Retinal pigment epithelial cell (primary cell): ENCODE measurements at regions not wholly inside any gene's neighbourhood (a gene's known extent, or its start where the extent isn't known, plus 50 kb on each side); places are given as distances from the start of the nearest gene placed in this dataset.
"Not testable (repeated sequence)": the region's sequence is repeated elsewhere in the genome, so short reads cannot be mapped to it uniquely, and the experiment has no call there.

Experiments used
- DNase-seq: peaks from one replicate; pipeline ENCODE4 v3.0.0-alpha.2; 2010; ENCODE audit warnings: low read depth
- H3K4me3 ChIP-seq: 2 replicates; pipeline ENCODE4 v1.5.1; 2011; ENCODE audit warnings: mild to moderate bottlenecking, low read length, control low read depth, moderate library complexity
- TF ChIP-seq, protein P1 (sequence below): conservative IDR thresholded peaks from 2 replicates; pipeline ENCODE4 v1.5.1; 2011; ENCODE audit warnings: low read depth, low read length, control low read depth, inconsistent platforms

DNA sequence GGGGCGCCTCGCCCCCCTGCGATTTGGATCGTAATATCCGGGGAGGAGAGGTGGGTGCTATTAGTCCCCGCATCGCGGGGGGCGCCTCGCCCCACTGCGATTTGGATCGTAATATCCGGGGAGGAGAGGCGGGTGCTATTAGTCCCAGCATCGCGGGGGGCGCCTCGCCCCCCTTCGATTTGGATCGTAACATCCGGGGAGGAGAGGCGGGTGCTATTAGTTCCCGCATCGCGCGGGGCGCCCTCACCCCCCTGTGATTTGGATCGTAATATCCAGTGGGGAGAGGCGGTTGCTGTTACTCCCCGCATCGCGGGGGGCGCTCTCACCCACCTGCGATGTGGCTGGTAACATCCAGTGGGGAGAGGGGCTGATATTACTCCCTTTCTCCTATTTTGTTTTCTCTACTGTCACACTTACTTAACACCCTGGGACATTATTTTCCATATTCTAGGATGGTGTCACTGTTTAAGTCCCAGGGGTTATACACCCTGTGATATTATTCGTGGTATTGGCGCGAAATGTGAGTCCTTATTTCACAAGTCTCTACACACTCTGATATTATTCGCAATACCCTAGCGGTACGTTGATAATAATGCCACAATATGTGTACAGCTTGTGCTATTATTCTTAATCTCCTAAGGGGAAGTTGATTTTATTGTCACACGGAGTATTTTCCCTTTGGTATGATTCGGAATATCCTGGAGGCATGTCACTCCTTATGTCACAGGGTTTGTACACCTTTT lies 57.8 kb upstream of the ALDH3B2 start:
- H3K4me3 ChIP-seq: no peak overlapping the region
- TF ChIP-seq, protein P1, sequence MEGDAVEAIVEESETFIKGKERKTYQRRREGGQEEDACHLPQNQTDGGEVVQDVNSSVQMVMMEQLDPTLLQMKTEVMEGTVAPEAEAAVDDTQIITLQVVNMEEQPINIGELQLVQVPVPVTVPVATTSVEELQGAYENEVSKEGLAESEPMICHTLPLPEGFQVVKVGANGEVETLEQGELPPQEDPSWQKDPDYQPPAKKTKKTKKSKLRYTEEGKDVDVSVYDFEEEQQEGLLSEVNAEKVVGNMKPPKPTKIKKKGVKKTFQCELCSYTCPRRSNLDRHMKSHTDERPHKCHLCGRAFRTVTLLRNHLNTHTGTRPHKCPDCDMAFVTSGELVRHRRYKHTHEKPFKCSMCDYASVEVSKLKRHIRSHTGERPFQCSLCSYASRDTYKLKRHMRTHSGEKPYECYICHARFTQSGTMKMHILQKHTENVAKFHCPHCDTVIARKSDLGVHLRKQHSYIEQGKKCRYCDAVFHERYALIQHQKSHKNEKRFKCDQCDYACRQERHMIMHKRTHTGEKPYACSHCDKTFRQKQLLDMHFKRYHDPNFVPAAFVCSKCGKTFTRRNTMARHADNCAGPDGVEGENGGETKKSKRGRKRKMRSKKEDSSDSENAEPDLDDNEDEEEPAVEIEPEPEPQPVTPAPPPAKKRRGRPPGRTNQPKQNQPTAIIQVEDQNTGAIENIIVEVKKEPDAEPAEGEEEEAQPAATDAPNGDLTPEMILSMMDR: peak; percentile 46
- no peak for DNase-seq

DNA sequence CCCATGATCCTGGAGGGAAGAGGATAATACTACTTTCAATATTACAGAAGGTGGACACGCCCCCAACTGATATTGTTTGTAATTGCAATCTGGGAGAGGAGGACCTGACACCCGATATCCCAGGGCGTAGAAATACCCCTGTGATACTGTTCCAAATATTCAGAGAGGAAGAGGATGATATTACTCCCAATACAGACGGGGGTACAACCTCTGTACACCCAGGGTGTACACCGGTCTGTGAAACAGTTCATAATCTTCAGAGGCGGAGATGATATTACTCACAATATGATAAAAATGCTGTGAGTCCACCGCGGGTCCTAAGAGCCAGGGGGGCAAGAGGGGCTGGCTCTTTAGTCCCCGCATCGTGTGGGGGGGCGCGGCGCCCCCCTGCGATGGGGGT lies 57.2 kb upstream of the ALDH3B2 start:
- TF ChIP-seq, protein P1: no peak
- H3K4me3 ChIP-seq: no peak overlapping the region
- no peak for DNase-seq

DNA sequence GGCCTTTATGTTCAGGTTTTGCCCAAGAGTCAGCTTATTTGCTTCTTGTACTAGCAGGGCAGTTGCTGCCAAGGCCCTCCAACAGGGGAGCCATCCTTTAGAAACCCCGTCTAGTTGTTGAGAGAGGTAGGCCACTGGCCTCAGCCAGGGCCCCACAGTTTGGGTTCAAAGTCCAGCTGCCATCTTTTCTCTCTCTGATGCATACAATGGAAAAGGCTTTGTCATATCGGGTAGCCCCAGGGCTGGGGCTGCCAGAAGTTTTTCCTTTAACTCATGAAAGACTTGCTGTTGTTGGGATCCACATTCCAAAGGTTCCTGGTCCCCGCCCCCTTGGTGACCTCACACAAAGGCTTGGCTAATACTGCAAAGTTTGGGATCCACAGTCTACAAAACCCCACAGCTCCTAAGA lies 53.7 kb upstream of the ALDH3B2 start:
- not testable (repeated sequence) for DNase-seq, H3K4me3 ChIP-seq

DNA sequence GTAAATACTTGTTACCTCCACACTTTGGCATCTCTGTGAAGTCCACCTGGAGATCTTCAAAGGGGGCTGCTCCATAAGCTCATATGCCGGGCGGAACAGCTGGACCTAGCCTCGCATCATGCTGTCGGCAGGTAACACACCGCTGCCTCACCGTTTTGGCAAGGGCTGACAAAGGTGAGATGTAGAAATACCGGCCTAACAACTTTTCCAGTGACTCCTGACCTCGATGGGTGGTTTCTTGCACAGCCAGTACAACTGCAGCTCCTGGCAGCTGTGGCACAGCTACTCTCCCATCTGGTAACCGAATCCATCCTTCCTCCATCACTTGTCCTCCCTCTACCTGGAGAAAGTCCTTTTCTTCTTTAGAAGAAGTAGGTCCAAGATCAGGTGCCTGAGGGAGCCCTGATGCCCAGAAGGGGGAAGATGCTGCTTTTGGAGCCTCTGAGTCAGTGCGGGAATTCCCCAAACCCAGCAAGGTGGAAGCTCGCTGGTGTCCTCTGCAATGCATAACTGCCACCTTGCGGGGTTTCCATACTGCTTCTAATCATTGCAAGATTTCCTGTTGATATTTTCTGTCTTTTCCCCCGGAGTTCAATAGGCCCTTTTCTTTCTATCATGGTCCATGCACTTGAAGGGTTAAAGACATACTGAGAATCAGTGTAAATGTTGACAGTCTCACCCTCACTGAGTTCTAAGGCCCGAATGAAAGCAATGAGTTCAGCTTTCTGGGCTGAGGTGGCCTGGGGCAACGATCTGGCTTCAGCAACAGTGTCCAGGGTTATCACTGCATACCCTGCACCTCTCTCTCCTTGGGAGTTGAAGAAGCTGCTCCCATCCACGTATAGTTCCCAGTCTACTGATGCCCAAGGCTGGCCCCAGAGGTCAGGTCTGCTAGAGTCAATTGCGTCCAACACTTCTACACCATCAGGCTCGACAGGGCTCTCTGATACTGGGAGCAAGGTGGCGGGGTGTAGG lies 52.9 kb upstream of the ALDH3B2 start:
- H3K4me3 ChIP-seq, DNase-seq: not testable (repeated sequence)
